ENCODE measurements at regions not wholly inside any gene's neighbourhood (a gene's known extent, or its start where the extent isn't known, plus 50 kb on each side); places are given as distances from the start of the nearest gene placed in this dataset.

- Histone ChIP-seq H3K27me3 (replicated peaks; ENCODE audit: insufficient read depth) (no peaks in the 10 kb centered on the region), H3K4me1 (replicated peaks) (peaks cover 11% of the 10 kb centered on the region), H3K36me3 (no peaks in the 10 kb centered on the region), H3K27ac (no peak overlapping the region), H3K9me3 (no peaks in the 10 kb centered on the region), H3K4me3 (no peak overlapping the region)
- no peak for DNase-seq (ENCODE audit: low spot score)
- intact Hi-C loops (cut with DNase I), result no loop called here
- TF ChIP-seq POLR2A (IDR thresholded peaks at IDR 0.05) (no peak), POLR2AphosphoS5 (IDR thresholded peaks at IDR 0.05) (no peak), CTCF (IDR thresholded peaks at IDR 0.05) (no peak)
- WGBS, result 79% methylated on average over 2 of the region's 2 CpGs
Observed at GRCh38 chr18:45163871-45164270, 451.4 kb upstream of the SLC14A2 start.

GRCh38 chr18:45164551-45164950 is 450.7 kb upstream of the SLC14A2 start:
- TF ChIP-seq POLR2A (IDR thresholded peaks at IDR 0.05), result no peak
- TF ChIP-seq CTCF (IDR thresholded peaks at IDR 0.05), result no peak
- TF ChIP-seq POLR2AphosphoS5 (IDR thresholded peaks at IDR 0.05), result no peak
- H3K27me3 ChIP-seq (replicated peaks; ENCODE audit: insufficient read depth), result no peaks in the 10 kb centered on the region
- H3K9me3 ChIP-seq, result no peaks in the 10 kb centered on the region
- H3K4me3 ChIP-seq, result no peak overlapping the region
- no peaks in the 10 kb centered on the region for H3K36me3 ChIP-seq
- DNase-seq (ENCODE audit: low spot score), result no peak
- H3K27ac ChIP-seq, result no peak overlapping the region
- H3K4me1 ChIP-seq (replicated peaks), result peaks cover 11% of the 10 kb centered on the region
- intact Hi-C loops (cut with DNase I), result no loop called here
- WGBS, result 41% methylated on average over 1 of the region's 1 CpG

GRCh38 chr18:45165176-45165713 is 450.0 kb upstream of the SLC14A2 start:
- Histone ChIP-seq H3K4me1 (replicated peaks) (peaks cover 11% of the 10 kb centered on the region), H3K27me3 (replicated peaks; ENCODE audit: insufficient read depth) (no peaks in the 10 kb centered on the region), H3K9me3 (no peaks in the 10 kb centered on the region), H3K4me3 (no peak overlapping the region), H3K36me3 (no peaks in the 10 kb centered on the region), H3K27ac (no peak overlapping the region)
- no peak for DNase-seq (ENCODE audit: low spot score)
- intact Hi-C loops (cut with DNase I), result no loop called here
- TF ChIP-seq POLR2AphosphoS5 (IDR thresholded peaks at IDR 0.05) (no peak), CTCF (IDR thresholded peaks at IDR 0.05) (no peak), POLR2A (IDR thresholded peaks at IDR 0.05) (no peak)

- no peak for DNase-seq (ENCODE audit: low spot score)
- no peak overlapping the region for H3K4me3 ChIP-seq
- intact Hi-C loops (cut with DNase I), result no loop called here
Observed at GRCh38 chr18:45165871-45166270, 449.4 kb upstream of the SLC14A2 start.

More at GRCh38 chr18:45165871-45166270, 449.4 kb upstream of the SLC14A2 start:
- 66% methylated on average over 3 of the region's 3 CpGs for WGBS
- no peak overlapping the region for H3K27ac ChIP-seq
- peaks cover 11% of the 10 kb centered on the region for H3K4me1 ChIP-seq (replicated peaks)
- H3K27me3 ChIP-seq (replicated peaks; ENCODE audit: insufficient read depth), result no peaks in the 10 kb centered on the region
- H3K9me3 ChIP-seq, result no peaks in the 10 kb centered on the region
- H3K36me3 ChIP-seq, result no peaks in the 10 kb centered on the region
- no peak for TF ChIP-seq CTCF (IDR thresholded peaks at IDR 0.05)
- no peak for TF ChIP-seq POLR2A (IDR thresholded peaks at IDR 0.05)
- TF ChIP-seq POLR2AphosphoS5 (IDR thresholded peaks at IDR 0.05), result no peak
